ENCODE measurements at regions not wholly inside any gene's neighbourhood (a gene's known extent, or its start where the extent isn't known, plus 50 kb on each side); places are given as distances from the start of the nearest gene placed in this dataset.
A peak's percentile ranks its signal among the peaks of the same experiment; 100 is the strongest.

DNA sequence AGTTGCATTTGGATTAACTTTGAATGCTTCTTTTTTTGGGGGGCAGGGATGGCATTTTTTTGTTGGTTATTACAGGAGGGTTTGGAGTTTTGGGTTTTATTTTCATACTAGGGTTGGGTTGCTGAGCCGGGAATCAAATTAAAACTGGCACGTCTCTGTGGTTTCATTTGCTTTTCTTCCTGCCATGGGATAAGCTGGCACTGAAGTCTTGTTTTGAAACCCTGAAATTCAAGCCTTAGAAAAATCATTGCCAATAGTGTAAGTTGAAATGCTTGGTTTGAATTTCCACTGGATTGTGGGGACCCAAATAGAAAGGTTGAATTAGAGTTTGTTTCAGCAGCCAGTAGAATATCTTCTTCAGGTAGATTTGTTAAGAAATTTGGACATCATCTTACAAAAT, 193.1 kb upstream of the DCBLD2 start:
- no peak for ATAC-seq

DNA sequence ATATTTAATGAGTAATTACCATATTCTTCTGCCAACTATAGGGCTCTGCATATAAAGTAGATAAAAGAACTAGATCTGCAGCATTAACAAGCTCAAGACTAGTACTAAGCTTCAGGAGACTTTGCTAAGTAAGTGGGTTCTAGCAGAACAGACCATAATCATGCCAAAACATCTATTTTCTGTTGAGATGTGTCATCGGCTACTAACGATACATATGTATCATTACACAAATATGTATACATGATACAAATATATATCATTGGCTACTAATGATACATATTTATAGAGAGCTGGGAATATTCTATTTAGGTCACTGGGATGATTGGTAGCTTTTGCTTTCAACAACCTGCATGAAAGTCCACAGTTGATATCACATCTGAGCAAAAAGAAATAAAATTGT, 185.8 kb upstream of the DCBLD2 start:
- ATAC-seq = no peak

DNA sequence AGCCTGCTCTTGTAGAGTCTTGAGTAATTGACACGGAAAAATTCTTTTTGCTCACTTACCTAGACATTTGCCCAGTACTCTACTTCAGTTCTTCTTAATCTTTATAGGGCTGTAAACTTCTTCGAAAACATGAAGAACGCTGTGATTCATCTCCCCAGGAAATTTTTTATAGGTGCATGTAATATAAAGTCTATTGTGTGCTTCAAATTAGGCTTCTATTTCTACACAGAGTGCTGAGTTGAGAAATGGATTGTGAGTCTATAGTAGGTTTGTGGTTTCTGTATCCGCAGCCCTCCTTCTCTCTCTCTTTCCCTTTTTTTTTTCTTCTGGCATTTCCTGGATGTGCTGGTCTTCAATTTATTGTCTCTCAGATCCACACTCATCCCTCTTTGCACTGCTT, 183.3 kb upstream of the DCBLD2 start:
- ATAC-seq = no peak

DNA sequence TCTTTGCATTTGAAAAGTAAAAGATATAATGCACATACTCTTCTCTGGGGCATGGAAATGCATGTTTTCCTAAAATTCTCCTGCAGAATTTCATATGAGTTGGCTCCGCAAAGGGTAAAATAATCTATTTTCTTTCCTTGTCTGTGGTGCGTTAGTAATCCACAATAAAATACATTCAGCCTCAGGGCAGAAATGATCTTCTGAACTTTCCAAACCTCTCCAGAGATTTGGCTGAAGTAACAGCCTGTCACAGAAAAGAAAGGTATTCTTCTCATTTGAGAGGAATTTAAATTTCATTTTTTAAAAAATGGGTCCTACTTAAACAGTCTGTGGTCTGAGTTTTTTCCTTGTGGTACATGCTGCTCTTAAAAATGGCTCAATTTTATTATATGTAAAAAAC, 182.7 kb upstream of the DCBLD2 start:
- ATAC-seq = no peak

DNA sequence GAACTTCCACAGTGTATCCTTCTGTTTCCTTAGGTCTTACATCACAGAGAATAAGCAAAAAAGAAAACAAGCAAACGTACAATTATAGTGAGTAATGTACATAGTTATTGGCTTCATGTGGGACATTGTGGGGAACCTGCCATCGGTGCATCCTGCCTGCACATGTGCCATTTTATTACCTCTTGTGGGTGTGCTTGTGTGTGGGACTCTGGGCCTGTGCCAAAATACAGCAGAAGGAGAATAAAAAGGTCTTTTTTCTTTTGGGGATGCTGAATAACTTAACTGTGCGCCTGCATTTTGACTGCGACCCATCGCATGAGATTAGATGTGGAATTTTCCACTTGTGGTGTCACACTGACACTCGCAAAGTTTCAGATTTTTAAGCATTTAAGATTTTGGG, 169.6 kb upstream of the DCBLD2 start:
- ATAC-seq = no peak

DNA sequence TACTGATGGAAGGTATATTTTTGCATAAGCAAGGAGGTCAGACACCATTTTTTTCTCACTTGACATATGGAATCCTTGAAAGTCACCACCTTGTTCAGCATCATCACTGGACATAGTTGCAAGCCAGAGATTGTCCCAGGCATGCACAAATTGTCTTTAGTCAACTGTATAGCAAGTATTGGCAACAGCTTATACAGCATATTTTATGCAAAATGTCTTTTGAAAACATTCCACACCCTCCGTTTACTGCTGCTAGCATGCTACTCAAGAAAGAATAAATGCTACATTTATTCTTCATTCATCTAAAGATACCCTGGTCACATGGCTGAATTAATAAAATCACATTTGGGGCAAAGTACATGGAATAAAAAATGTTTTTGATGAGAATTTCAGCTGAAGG, 168.5 kb upstream of the DCBLD2 start:
- ATAC-seq = no peak

DNA sequence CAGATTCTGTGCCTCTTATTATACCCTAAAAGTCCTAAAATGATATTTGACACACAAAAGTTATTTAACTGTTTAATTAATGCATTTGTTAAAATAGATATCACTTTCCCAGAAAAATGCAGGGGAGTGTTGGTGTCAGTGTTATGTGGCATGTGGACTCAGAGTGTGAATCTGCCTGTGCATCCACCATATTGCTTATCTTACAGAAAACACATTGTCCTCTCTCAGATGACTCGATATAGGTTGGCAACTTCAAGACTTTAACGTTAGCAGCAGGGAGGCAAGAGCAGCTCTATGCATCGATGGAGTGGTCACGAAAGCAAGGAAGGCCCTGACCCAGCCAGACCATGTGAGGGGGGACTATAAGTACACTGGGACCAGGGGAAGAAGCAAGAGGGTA, 165.4 kb upstream of the DCBLD2 start:
- no peak for ATAC-seq

DNA sequence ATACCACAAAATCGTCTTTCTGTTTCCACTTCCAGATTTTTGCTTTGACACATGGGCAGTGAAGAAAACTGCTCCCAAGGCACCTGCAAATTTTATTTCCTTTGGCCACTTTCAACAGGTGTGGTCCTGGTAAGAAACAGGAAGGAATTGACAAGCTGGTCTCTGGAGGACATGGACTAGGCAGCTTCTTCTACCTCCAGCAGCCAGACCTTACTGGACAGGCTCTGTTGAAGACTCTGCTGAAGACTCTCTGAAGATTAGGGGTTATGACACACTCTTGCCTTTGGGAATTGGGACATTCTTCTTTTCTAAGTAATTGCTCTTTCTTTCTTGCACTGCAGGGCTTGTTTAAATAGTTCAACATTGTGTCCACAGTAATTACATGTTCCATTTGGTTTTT, 147.7 kb upstream of the DCBLD2 start:
- no peak for ATAC-seq

DNA sequence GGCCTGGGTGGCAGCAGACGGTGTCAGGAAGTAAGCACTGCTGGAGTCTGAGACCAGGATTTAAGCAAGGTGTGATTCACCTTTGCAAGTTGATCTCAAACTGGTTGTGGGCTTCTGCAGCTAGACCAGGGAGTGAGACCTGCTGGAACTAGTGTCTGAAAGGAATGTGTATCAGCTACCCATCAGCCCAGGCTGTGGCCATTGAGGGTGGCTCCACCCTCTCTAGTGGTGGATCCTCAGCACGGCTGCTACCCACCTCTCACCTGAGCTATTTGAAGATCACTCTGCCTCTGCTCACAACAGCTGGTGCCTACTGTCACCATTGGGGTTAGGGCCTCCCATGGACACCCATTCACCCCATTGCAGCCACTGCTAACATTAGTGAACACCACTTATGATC, 140.3 kb upstream of the DCBLD2 start:
- ATAC-seq = no peak

DNA sequence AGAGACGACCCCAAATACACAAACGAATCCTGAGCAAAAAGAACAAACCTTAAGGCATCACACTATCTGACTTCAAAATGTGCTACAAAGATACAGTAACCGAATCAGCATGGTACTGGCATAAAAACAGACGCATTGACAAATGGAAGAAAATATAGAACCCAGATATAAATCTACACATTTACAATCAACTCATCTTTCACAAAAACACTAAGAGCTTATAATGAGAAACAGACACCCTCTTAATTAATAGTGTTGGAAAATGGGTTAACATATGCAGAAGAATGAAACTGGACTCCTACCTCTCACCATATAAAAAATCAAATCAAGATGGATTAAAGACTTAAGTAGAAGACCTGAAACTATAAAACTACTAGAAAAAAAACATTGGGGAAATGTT, 130.3 kb upstream of the DCBLD2 start:
- ATAC-seq = no peak

DNA sequence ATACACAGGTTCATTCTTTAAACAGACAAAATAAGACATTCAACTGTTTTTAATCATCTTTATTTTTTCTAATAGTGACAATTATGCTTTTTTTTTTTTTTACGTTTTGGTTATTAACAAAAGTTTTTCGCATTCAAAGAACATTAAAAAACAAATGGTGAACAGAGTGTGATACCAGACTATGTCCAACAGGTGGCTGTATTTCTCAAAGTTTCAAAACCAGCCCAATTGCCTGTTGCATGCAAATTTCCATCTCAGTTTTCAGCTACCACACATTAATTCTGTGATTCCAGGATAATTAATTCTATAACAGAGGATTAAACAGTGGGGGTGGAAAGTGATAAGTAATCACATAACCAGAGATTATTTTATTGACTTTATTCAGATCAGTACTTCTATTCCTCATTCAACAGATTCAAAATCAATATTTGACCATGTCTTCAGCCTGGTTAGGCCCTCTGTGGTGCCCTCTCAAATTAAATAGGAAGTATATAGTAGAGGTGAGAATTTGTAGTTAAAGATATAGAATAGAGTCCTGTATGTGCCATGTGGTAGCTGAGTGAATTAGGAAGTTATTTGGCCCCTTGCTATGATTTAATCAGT, 122.2 kb upstream of the DCBLD2 start:
- ATAC-seq = no peak

DNA sequence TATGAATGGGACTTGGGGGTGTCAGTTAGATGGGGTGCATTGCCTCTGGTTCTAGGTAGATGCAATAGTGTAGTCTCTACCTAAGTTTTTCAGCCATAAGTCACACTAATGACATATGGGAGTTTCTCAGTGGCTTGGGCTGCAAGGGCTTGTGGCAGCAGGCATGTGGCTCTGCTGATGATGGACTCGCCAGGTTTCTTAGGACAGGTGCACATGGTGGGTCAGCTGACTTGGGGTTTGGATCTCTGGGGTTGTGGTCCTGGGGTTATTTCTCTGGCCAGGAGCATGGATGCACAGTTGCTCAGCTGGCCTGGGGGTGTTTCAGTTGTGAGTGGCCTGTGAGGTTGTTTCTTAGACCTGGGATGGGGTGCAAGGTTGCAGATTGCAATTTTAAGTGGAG, 120.0 kb upstream of the DCBLD2 start:
- no peak for ATAC-seq

DNA sequence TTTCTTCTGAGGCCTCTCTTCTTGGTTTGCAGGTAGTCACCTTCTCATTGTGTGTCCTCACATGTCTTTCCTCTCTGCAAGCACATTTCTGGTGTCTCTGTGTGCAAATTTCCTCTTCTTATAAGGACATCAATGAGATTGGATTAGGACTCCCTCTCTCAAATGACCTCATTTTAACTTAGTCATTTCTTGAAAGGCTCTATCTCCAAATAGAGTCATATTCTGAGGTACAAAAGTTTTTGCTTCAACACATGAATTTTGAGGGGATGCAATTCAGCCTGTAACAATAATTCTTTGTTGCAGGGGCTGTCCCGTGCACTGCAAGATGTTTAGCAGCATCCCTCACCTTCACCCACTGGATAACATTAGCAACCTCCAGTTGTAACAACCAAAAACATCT, 115.0 kb upstream of the DCBLD2 start:
- no peak for ATAC-seq

DNA sequence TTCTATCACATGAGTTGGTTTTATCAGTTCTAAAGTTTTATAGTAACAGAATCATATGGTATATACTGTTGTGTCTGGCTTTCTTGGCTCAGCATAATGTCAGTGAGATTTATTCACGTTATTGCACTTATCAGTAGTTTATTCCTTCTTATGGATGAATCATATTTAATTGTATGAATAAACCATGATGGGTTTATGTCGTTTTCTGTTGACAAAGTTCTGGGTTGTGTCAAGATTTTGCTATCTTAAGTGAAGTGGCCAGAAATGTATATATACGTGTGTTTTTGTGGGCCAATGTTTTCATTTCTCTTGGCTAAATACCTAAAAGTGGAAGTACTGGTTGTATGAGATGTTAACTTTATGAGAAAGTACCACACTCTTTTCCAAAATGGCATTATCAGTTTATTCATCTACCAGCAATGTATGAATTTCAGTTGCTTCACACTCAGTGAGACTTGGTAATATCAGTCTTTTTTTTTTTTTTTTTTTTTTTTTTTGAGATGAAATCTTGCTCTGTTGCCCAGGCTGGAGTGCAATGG, 112.4 kb upstream of the DCBLD2 start:
- ATAC-seq = no peak

DNA sequence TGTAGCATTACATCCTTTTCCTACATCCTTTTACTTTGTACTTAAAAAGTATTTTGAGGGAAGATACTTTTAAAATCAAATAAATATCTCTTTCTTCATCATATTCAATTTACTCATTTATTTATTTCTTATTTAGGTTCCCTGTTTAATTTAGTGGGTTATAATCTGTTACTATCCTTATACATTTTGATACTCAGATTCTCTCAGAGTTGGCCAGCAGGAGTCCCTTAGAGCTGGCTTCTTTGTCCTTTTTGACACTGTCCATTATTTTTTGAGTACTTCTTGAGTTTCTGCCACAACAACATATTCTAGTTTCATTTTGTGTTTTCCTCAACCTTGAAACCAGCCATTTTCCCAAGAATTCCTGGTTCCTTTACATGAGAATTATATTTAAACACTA, 111.6 kb upstream of the DCBLD2 start:
- ATAC-seq = no peak

DNA sequence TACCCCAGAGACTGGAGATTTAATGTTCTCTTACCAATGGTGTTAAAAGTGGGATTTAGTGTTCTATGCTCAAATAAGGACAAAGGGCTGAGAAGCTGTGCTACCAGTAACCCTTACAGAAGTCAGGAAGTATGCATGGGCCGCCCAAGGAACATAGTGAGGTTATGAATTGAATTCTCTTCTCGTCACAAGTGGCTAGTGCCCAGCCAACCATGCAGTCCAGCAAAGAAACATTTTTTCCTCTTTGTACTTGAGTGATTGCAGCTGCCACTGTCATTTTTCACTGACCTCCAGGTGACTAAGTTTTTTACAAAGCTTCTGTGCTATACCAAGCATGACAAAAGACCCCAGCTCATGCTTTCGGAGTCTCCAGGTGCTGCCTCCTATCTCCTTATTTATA, 110.6 kb upstream of the DCBLD2 start:
- no peak for ATAC-seq

DNA sequence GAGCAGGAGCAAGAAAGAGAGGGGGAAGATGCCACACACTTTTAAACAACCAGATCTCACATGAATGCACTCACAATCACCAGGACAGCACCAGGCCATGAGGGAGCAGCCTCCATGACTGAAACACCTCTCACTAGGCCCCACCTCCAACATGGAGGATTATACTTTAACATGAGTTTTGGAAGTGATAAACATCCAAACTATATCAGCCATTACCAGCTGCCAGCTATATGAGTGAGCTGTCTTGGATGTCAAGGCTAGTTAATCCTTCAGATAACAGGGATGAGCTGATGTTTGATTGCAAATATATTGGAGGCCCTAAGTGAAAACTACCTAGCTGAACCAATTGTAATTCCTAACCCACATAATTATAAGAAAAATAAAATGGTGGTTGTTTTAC, 108.4 kb upstream of the DCBLD2 start:
- ATAC-seq = no peak

DNA sequence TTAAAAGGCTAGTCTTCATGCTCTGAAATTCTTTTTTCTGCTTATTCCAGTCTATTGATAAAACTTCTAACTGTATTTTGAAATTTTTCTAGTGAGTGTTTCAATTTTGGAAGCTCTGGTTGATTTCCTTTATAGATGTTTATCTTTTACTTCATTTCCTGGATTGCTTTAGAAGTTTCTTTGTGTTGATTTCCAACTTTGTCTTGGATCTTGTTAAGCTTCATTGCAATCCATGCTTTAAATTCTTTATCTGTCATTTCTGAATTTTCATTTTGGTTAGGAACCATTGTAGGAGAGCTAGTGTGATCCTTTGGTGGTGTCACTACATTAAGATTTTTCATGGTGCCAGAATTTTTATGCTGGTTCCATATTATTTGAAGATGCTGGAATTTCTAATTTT, 105.2 kb upstream of the DCBLD2 start:
- ATAC-seq = no peak

DNA sequence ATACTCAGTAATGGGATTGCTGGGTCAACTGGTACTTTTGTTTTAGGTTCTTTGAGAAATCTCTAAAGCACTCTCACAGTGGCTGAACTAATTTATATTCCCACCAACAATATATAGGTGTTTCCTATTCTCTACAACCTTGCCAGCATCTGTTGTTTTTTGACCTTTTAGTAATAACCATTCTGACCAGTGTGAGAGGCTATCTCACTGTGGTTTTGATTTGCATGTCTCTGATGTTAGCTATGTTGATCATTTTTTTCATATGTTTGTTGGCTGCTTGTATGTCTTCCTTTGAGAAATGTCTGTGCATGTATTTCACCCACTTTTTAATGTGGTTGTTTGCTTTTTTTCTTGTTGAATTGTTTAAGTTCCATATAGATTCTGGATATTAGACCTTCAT, 98.2 kb upstream of the DCBLD2 start:
- no peak for ATAC-seq

DNA sequence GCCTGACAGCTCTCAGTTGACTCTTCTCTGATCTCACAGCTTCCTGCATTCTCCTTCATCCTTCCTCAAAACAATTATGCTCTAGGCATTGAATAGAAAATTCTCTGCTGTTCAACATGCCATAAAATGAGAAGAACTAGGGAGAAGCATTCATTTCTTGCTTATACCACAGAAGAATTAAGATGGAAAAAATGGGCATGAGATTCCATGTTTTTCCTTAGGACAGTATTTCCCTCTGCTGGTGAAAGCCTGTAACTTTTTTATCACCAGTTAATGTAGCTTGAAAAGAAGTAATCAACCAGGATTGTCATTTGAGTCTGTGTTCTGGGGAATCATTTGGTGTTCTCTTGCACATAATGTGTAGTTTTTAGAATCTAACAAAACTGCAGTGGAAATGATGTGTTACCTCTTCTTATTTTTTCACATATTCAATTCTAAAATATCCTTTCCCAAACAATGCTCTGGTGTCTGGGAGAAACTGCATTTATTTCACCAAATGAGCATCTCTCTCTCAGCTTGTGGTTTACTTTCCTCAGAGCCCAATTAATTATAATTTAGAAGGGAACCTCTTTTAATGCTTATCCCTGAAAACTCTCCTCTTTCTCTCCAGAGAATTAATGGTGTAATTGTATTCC, 92.8 kb upstream of the DCBLD2 start:
- ATAC-seq = peak; percentile 33

DNA sequence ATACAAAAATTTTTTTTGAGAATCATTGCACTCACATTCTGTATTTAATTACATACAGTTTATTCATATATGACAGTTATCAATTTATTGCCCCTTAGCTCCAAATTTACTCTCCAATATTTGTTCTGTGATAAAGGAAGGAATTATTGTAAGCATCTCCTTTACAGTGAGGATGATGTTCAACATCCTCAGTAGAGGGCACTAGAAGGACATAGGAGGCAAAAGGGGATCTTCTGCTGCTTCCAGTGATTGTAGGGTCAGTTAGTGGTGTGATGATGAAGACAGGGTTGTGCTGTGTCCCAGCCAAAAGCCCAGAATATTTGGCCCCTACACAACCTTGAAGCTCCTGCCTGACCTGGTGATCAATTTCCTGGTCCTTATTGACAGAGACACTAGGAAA, 89.9 kb upstream of the DCBLD2 start:
- no peak for ATAC-seq

DNA sequence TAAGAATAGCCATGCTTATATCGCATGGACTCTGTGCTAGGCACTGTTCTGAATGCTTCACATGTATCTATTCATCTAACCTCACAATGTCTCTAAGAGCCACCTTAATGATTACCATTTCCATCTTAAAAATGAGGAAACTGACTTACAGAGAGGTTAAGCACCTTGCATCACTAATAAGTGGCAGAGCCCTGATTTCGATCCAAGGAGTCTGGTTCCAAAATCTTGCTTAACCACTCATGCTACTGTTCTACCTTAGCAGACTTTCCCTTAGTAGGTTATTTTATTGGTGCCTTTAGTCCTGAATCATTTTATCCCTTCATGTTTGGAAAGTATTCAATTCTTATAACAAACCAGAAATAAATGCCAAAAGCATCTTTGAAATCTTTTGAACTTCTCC, 89.2 kb upstream of the DCBLD2 start:
- ATAC-seq = no peak

DNA sequence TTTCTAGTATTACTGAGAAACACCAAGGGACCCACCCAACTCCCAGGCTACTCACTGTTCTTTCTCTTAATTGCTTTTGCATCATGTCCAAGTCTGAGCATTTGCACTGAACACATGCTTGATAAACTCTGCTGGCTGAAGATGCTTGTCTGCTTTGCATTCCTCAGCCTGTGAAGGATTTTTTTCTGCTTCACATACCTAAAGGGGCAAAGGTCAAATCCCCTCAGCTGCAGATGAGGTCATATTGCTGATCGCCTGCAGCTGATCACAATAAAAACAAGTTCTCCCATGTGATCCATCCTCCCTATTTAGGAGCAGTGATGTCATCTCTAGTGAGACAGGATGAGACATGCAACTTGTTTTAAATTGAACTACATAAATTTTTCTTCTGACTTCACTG, 84.6 kb upstream of the DCBLD2 start:
- peak; percentile 38 for ATAC-seq

DNA sequence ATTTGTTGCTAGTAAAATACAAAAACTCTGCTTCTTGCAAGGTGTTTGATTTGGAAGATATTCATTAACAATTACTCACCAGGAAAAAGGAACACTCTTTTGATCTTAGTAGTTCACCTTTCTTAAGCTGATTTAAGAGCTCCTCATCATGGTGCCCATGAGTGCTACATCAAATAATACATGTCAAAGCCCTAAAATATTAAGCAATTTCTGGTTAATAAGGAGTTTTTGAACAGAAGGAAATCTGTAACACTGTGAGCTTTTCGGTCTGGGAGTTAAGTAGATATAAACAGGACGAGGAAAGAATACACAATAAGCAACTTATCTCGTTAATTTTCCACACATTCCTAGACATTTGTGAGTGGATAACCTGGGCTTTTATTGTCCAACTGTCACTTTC, 83.9 kb upstream of the DCBLD2 start:
- no peak for ATAC-seq

DNA sequence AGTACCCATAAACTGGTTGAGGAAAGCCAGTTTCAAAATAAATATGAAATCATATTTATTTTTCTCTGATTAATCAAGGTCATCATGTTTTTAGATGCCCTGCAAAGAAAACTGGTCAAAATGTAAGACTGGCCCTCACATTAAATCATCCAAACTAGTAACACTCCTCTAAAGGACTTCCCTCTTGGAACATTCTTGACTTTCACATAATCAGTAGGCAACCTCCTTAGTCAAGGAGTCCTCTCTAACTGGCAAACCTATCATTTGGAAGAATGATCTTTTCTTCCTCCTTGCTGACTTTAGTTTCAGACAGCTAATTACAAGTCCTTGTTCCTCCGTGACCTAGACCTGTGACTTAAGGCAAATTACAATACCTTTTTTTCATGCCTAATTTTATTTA, 82.5 kb upstream of the DCBLD2 start:
- no peak for ATAC-seq

Data from esophagus mucosa (tissue), 1 donor.